ENCODE measurements at regions not wholly inside any gene's neighbourhood (a gene's known extent, or its start where the extent isn't known, plus 50 kb on each side); places are given as distances from the start of the nearest gene placed in this dataset.

- Histone ChIP-seq H3K27ac (ENCODE audit: control insufficient read depth, insufficient read depth) (no peak overlapping the region), H3K9me3 (replicated peaks; ENCODE audit: control insufficient read depth, insufficient read depth, low read length) (no peaks in the 10 kb centered on the region), H3K36me3 (ENCODE audit: control insufficient read depth in 2 of 2, insufficient read depth in 2 of 2, low read length in 1 of 2) (no peaks in the 10 kb centered on the region), H3K9ac (ENCODE audit: control insufficient read depth, insufficient read depth, low read length) (no peak overlapping the region), H2AFZ (ENCODE audit: control insufficient read depth, low read depth, low read length) (no peak overlapping the region), H3K4me1 (ENCODE audit: control insufficient read depth, insufficient read depth, low read length) (no peaks in the 10 kb centered on the region), H4K20me1 (ENCODE audit: control insufficient read depth, insufficient read depth) (no peaks in the 10 kb centered on the region), H3K4me2 (ENCODE audit: control insufficient read depth, insufficient read depth) (no peak overlapping the region), H3K4me3 (no peak overlapping the region), H3K79me2 (ENCODE audit: control insufficient read depth, insufficient read depth, low read length) (no peaks in the 10 kb centered on the region), H3K27me3 (replicated peaks in 1 of 2; ENCODE audit: control insufficient read depth in 2 of 2, insufficient read depth in 2 of 2, low read length in 1 of 2) (no peaks in the 10 kb centered on the region)
- RAD21 ChIA-PET (ENCODE audit: unreplicated experiment), result no interaction called here
- POLR2A ChIA-PET, result no interaction called here
- ATAC-seq (no peak), FAIRE-seq (no peak), DNase-seq (ENCODE audit: low read depth, low spot score) (no peak)
- WGBS (ENCODE audit: insufficient coverage, insufficient replicate concordance, low lambda C conversion rate, missing lambda C conversion rate), result 60% methylated on average over 8 of the region's 8 CpGs
- BruUV-seq (replicated peaks), result no TSS peak
- no peak for TF ChIP-seq PML (IDR thresholded peaks at IDR 0.05; ENCODE audit: low read length)
- no peak for TF ChIP-seq LARP7 (IDR thresholded peaks at IDR 0.05)
- no peak for TF ChIP-seq IRF4 (IDR thresholded peaks at IDR 0.05; ENCODE audit: low read depth, low read length)
- TF ChIP-seq, protein P1, sequence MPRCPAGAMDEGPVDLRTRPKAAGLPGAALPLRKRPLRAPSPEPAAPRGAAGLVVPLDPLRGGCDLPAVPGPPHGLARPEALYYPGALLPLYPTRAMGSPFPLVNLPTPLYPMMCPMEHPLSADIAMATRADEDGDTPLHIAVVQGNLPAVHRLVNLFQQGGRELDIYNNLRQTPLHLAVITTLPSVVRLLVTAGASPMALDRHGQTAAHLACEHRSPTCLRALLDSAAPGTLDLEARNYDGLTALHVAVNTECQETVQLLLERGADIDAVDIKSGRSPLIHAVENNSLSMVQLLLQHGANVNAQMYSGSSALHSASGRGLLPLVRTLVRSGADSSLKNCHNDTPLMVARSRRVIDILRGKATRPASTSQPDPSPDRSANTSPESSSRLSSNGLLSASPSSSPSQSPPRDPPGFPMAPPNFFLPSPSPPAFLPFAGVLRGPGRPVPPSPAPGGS (IDR thresholded peaks at IDR 0.05; ENCODE audit: borderline replicate concordance, insufficient read depth, low read depth, low read length, poor library complexity, severe bottlenecking), result no peak
- TF ChIP-seq, protein P2, sequence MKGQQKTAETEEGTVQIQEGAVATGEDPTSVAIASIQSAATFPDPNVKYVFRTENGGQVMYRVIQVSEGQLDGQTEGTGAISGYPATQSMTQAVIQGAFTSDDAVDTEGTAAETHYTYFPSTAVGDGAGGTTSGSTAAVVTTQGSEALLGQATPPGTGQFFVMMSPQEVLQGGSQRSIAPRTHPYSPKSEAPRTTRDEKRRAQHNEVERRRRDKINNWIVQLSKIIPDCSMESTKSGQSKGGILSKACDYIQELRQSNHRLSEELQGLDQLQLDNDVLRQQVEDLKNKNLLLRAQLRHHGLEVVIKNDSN (IDR thresholded peaks at IDR 0.05; ENCODE audit: borderline replicate concordance, extremely low read length, insufficient read depth, low read depth, low read length), result no peak
- TF ChIP-seq MTA2 (IDR thresholded peaks at IDR 0.05; ENCODE audit: low read depth), result no peak
- no peak for TF ChIP-seq CBFB (IDR thresholded peaks at IDR 0.05; ENCODE audit: low read depth)
- TF ChIP-seq ZNF24 (IDR thresholded peaks at IDR 0.05), result no peak
- in situ Hi-C loops (cut with MboI) (no loop called here), intact Hi-C loops (cut with micrococcal nuclease; ENCODE audit: unreplicated experiment) (no loop called here)
- SMC1A ChIA-PET (ENCODE audit: uncharacterized antibody, unreplicated experiment), result no interaction called here
- CTCF ChIA-PET, result interaction anchor here (0.7 kb wide), 1 partner anchor 451 kb away, joined by 3 read pairs; no protein-coding TSS in a partner anchor
Observed at GRCh38 chr2:67792681-67793091, 270.1 kb downstream of the C1D start.

Data from GM12878 (cell line).